ENCODE measurements at regions not wholly inside any gene's neighbourhood (a gene's known extent, or its start where the extent isn't known, plus 50 kb on each side); places are given as distances from the start of the nearest gene placed in this dataset.

DNA sequence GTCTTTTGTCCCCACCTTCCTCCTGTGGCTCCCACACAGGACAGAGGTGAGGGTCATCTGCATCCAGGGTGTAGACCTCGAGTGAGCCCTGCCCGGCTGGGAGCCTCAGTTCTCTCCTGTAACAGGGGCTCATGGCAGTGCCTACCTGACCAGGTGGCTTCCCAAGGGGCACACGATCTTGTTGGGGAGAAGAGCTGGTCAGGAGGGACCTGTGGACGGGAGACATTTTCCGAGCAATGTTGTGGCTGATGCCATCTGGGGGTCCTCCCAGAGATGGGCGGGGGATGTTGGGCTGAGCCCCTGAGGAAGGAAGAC, 51.9 kb downstream of the CEBPB start:
- no peak for DNase-seq (ENCODE audit: low spot score)
- TF ChIP-seq CTCF (IDR thresholded peaks at IDR 0.05; ENCODE audit: extremely low read depth, missing control alignments): no peak

DNA sequence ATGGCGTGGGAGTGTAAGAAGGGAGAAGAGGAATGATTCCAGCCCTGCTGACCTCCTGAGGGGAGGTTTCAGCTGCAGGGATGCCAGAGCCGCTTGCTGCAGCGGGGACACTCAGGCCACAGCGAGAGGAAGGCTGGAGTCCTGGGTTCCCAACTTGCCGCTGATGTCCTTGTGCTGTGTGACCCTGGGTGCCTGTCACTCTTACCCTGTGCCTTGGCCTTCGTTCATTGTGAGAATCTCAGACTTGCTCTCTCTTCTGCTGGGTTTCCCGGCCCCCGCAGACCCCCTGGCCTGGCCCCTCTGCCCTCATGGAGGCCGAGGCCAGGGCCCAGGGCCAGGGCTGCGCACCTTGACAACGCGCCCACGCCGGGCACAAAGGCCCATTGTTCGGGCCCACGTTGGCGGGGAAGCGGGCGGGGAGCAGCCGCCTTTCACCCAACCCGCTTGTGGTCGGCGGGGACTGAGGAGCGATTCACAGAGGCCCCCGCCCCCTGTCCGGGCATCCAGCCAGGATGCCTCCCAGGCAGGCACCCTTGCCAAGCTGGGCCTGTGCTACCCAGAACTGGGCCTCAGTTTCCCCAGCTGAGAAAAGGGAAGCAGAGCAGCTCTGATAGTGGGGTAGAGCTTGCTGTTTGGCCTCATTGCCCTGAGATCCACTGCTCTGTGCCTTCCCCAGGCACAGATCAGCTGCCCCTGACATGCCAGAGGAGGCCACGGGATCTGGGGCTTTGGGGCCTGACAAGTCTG, 52.4 kb downstream of the CEBPB start:
- TF ChIP-seq CTCF (IDR thresholded peaks at IDR 0.05; ENCODE audit: extremely low read depth, missing control alignments): no peak
- DNase-seq (ENCODE audit: low spot score): no peak

- no peak for TF ChIP-seq CTCF (IDR thresholded peaks at IDR 0.05; ENCODE audit: extremely low read depth, missing control alignments)
Observed at GRCh38 chr20:50243610-50244351, 53.2 kb downstream of the CEBPB start.

DNA sequence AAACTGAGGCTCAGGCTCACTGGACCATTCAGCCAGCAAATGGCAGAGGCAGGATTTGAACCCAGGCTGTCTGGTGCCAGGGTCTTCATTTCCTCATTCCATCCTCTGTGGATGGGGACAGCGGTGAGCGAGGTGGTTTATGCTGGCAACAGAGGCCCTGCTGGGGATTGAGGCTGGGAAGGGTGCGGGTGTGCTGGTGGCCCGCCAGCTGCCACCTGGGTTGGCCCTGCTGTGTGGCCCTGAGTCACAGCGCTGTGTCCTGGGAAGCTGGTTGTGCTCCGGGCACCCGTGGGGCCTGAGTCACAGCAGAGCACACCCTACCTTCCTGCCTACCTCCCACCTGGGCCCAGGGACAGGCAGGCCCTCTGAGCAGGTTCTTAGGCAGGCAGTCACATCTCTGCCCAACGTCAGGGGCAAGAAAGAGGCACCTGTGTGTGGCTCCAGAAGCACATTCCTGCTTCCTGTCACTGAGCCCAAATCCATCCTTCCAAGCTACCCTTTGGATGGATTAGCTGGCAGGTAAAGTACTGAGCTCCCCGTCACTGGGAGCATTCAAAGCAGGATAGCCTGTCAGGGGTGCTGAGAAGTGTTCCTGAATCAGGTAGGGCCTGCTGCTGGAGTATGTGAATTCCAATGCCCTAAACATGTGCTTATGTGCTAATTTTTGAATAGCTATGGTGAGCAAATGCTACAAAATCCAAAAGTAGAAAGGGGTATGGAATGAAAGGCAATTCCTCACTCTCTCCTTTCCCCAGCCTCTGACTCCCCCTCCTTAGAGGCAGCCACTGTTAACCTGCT, 53.9 kb downstream of the CEBPB start:
- TF ChIP-seq CTCF (IDR thresholded peaks at IDR 0.05; ENCODE audit: extremely low read depth, missing control alignments): no peak
- no peak for DNase-seq (ENCODE audit: low spot score)

More at GRCh38 chr20:50243610-50244351, 53.2 kb downstream of the CEBPB start:
- DNase-seq (ENCODE audit: low spot score): no peak

GRCh38 chr20:50245498-50246366, 55.1 kb downstream of the CEBPB start:
- DNase-seq (ENCODE audit: low spot score): no peak
- TF ChIP-seq CTCF (IDR thresholded peaks at IDR 0.05; ENCODE audit: extremely low read depth, missing control alignments): no peak

- TF ChIP-seq CTCF (IDR thresholded peaks at IDR 0.05; ENCODE audit: extremely low read depth, missing control alignments): no peak
- DNase-seq (ENCODE audit: low spot score): no peak
Observed at GRCh38 chr20:50246367-50247195, 56.0 kb downstream of the CEBPB start.
